ENCODE measurements at regions not wholly inside any gene's neighbourhood (a gene's known extent, or its start where the extent isn't known, plus 50 kb on each side); places are given as distances from the start of the nearest gene placed in this dataset.

DNA sequence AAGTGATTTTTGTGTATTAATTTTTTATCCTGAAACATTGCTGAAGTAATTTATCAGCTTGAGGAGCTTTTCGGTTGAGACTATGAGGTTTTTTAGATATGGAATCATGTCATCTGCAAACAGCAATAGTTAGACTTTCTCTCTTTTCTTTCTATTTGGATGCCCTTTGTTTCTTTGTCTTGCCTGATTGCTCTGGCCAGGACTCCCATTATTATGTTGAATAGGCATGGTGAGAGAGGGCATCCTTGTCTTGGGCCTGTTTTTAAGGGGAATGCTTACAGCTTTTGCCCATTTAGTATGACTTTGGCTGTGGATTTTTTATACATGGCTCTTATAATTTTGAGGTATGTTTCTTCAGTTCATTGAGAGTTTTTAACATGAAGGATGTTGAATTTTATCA lies 207.6 kb upstream of the DEFB112 start:
- TF ChIP-seq, protein P1, sequence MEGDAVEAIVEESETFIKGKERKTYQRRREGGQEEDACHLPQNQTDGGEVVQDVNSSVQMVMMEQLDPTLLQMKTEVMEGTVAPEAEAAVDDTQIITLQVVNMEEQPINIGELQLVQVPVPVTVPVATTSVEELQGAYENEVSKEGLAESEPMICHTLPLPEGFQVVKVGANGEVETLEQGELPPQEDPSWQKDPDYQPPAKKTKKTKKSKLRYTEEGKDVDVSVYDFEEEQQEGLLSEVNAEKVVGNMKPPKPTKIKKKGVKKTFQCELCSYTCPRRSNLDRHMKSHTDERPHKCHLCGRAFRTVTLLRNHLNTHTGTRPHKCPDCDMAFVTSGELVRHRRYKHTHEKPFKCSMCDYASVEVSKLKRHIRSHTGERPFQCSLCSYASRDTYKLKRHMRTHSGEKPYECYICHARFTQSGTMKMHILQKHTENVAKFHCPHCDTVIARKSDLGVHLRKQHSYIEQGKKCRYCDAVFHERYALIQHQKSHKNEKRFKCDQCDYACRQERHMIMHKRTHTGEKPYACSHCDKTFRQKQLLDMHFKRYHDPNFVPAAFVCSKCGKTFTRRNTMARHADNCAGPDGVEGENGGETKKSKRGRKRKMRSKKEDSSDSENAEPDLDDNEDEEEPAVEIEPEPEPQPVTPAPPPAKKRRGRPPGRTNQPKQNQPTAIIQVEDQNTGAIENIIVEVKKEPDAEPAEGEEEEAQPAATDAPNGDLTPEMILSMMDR (IDR thresholded peaks at IDR 0.05) = no peak
- TF ChIP-seq EZH2 (IDR thresholded peaks at IDR 0.05) = no peak

Data from neural progenitor cell (in vitro differentiated cells).